Nephron (organoid): ENCODE measurements at regions not wholly inside any gene's neighbourhood (a gene's known extent, or its start where the extent isn't known, plus 50 kb on each side); places are given as distances from the start of the nearest gene placed in this dataset.
A peak's percentile ranks its signal among the peaks of the same experiment; 100 is the strongest.
"Not testable (repeated sequence)": the region's sequence is repeated elsewhere in the genome, so short reads cannot be mapped to it uniquely, and the experiment has no call there.

Source experiments
- H3K27ac Mint-ChIP-seq, 3 experiments: 2 replicates each; pipeline ENCODE4 v1.8.0; 2020; ENCODE audit warnings: mixed read lengths in 3 of 3, mild to moderate bottlenecking in 2 of 3, moderate library complexity in 1 of 3
- H3K27me3 Mint-ChIP-seq: 2 replicates; pipeline ENCODE4 v1.8.0; 2021; ENCODE audit warnings: low read depth, mild to moderate bottlenecking, moderate library complexity, mixed read lengths
- H3K36me3 Mint-ChIP-seq: 2 replicates; pipeline ENCODE4 v1.8.0; 2020; ENCODE audit warnings: low read depth, mixed read lengths
- H3K4me1 Mint-ChIP-seq: 2 replicates; pipeline ENCODE4 v1.8.0; 2020; ENCODE audit warnings: mixed read lengths
- H3K4me3 Mint-ChIP-seq, 3 experiments: 2 replicates each; pipeline ENCODE4 v1.8.0; 2020; ENCODE audit warnings: mild to moderate bottlenecking in 3 of 3, mixed read lengths in 3 of 3, moderate library complexity in 2 of 3
- H3K9me3 Mint-ChIP-seq: 2 replicates; pipeline ENCODE4 v1.8.0; 2020; ENCODE audit warnings: mixed read lengths
- CTCF ChIP-seq, 3 experiments: fragments of 200-600 bp; sonication (generic); IDR thresholded peaks; one replicate each; pipeline ENCODE4 v1.5.0; 2021; ENCODE audit warnings: antibody characterized with exemption in 3 of 3; ENCODE audit not compliant: unreplicated experiment in 3 of 3

GRCh38 chr5:144035046-144035740 lies 135.3 kb downstream of the YIPF5 start:
- peaks cover 3% of the 10 kb centered on the region for H3K27me3 Mint-ChIP-seq
- H3K4me3 Mint-ChIP-seq, result no peak overlapping the region

GRCh38 chr5:144036476-144036875 lies 134.0 kb downstream of the YIPF5 start:
- H3K27me3 Mint-ChIP-seq, result peaks cover 3% of the 10 kb centered on the region
- H3K36me3 Mint-ChIP-seq, result no peaks in the 10 kb centered on the region
- H3K27ac Mint-ChIP-seq, result no peak overlapping the region
- no peak overlapping the region for H3K4me3 Mint-ChIP-seq
- H3K4me1 Mint-ChIP-seq, result peaks cover 27% of the 10 kb centered on the region
- no peaks in the 10 kb centered on the region for H3K9me3 Mint-ChIP-seq
- no peak for TF ChIP-seq CTCF (IDR thresholded peaks at IDR 0.05; ENCODE audit: unreplicated experiment in 3 of 3)

More at GRCh38 chr5:144035046-144035740, 135.3 kb downstream of the YIPF5 start:
- TF ChIP-seq CTCF (IDR thresholded peaks at IDR 0.05; ENCODE audit: unreplicated experiment in 3 of 3), result no peak
- Mint-ChIP-seq H3K27ac (no peak overlapping the region), H3K4me1 (peaks cover 27% of the 10 kb centered on the region), H3K9me3 (no peaks in the 10 kb centered on the region), H3K36me3 (no peaks in the 10 kb centered on the region)

- H3K27ac Mint-ChIP-seq, result peak overlapping the region in 1 of 3 experiments; percentile 32
- H3K36me3 Mint-ChIP-seq, result no peaks in the 10 kb centered on the region
- H3K4me3 Mint-ChIP-seq, result no peak overlapping the region
- no peak for TF ChIP-seq CTCF (IDR thresholded peaks at IDR 0.05; ENCODE audit: unreplicated experiment in 3 of 3)
- H3K27me3 Mint-ChIP-seq, result no peaks in the 10 kb centered on the region
- H3K4me1 Mint-ChIP-seq, result peaks cover 6% of the 10 kb centered on the region
- no peaks in the 10 kb centered on the region for H3K9me3 Mint-ChIP-seq
These were observed 129.7 kb downstream of the YIPF5 start for GRCh38 chr5:144040615-144041305.

- Mint-ChIP-seq H3K27ac (peak overlapping the region in 1 of 3 experiments; percentile 4), H3K4me1 (peaks cover 6% of the 10 kb centered on the region), H3K9me3 (no peaks in the 10 kb centered on the region), H3K4me3 (no peak overlapping the region), H3K27me3 (no peaks in the 10 kb centered on the region), H3K36me3 (no peaks in the 10 kb centered on the region)
- TF ChIP-seq CTCF (IDR thresholded peaks at IDR 0.05; ENCODE audit: unreplicated experiment in 3 of 3), result no peak
These were observed 128.3 kb downstream of the YIPF5 start for GRCh38 chr5:144042156-144042555.

GRCh38 chr5:144048259-144048856 lies 122.1 kb downstream of the YIPF5 start:
- H3K4me1 Mint-ChIP-seq, result no peaks in the 10 kb centered on the region
- H3K9me3 Mint-ChIP-seq, result peaks cover 8% of the 10 kb centered on the region
- no peak for TF ChIP-seq CTCF (IDR thresholded peaks at IDR 0.05; ENCODE audit: unreplicated experiment in 3 of 3)
- H3K27me3 Mint-ChIP-seq, result no peaks in the 10 kb centered on the region
- no peak overlapping the region for H3K4me3 Mint-ChIP-seq
- no peaks in the 10 kb centered on the region for H3K36me3 Mint-ChIP-seq
- H3K27ac Mint-ChIP-seq, result no peak overlapping the region

- H3K4me3 Mint-ChIP-seq, H3K27ac Mint-ChIP-seq, H3K27me3 Mint-ChIP-seq, H3K4me1 Mint-ChIP-seq, H3K36me3 Mint-ChIP-seq: not testable (repeated sequence)
- peaks cover 38% of the 10 kb centered on the region for H3K9me3 Mint-ChIP-seq
These were observed 115.1 kb downstream of the YIPF5 start for GRCh38 chr5:144055391-144055790.

GRCh38 chr5:144060091-144060490 lies 110.4 kb downstream of the YIPF5 start:
- not testable (repeated sequence) for H3K27me3 Mint-ChIP-seq, H3K27ac Mint-ChIP-seq, H3K36me3 Mint-ChIP-seq, H3K4me3 Mint-ChIP-seq, H3K4me1 Mint-ChIP-seq
- H3K9me3 Mint-ChIP-seq, result peaks cover 34% of the 10 kb centered on the region
